GM10248 (cell line): ENCODE measurements at regions not wholly inside any gene's neighbourhood (a gene's known extent, or its start where the extent isn't known, plus 50 kb on each side); places are given as distances from the start of the nearest gene placed in this dataset.

Experiments
- CTCF ChIA-PET: fragments of 300-600 bp; sonication (Branson Sonifier 250); formaldehyde crosslinking; extraction: SDS; loops from one replicate; lab custom pipeline; 2021; ENCODE audit warnings: antibody characterized with exemption; lab: Yijun Ruan, JAX
- POLR2A ChIA-PET: fragments of 350-650 bp; sonication (Branson Sonifier 250); formaldehyde crosslinking; extraction: SDS; loops from one replicate; lab custom pipeline; 2020; ENCODE audit warnings: antibody characterized with exemption; lab: Yijun Ruan, JAX
- DNase-seq: peaks from one replicate; pipeline ENCODE4 v3.0.0; 2012; ENCODE audit errors: extremely low spot score
- CTCF ChIP-seq: IDR thresholded peaks from 2 replicates; pipeline ENCODE4 v1.5.1; 2012; ENCODE audit warnings: mild to moderate bottlenecking, low read depth; ENCODE audit errors: extremely low read depth, missing control alignments, control extremely low read depth

- TF ChIP-seq CTCF: no peak
- no peak for DNase-seq
- CTCF ChIA-PET: no interaction called here
- POLR2A ChIA-PET: no interaction called here
Measured at GRCh38 chr6:133610227-133610840, 278.6 kb upstream of the TCF21 start.

- no peak for TF ChIP-seq CTCF
- DNase-seq: no peak
- CTCF ChIA-PET: no interaction called here
- POLR2A ChIA-PET: no interaction called here
Measured at GRCh38 chr6:133610971-133611370, 277.9 kb upstream of the TCF21 start.

- CTCF ChIA-PET: no interaction called here
Measured at GRCh38 chr6:133612459-133612858, 276.5 kb upstream of the TCF21 start.

GRCh38 chr6:133613211-133613610, 275.7 kb upstream of the TCF21 start:
- TF ChIP-seq CTCF: no peak
- ChIA-PET CTCF (no interaction called here), POLR2A (no interaction called here)
- no peak for DNase-seq

More at GRCh38 chr6:133612459-133612858, 276.5 kb upstream of the TCF21 start:
- POLR2A ChIA-PET: no interaction called here
- no peak for DNase-seq
- TF ChIP-seq CTCF: no peak

GRCh38 chr6:133621751-133622150, 267.2 kb upstream of the TCF21 start:
- no peak for DNase-seq
- ChIA-PET CTCF (interaction anchor here (1.0 kb wide), 1 partner anchor 10 kb away, joined by 3 read pairs; no protein-coding TSS in a partner anchor), POLR2A (no interaction called here)
- TF ChIP-seq CTCF: no peak

GRCh38 chr6:133623065-133623464, 265.8 kb upstream of the TCF21 start:
- no peak for TF ChIP-seq CTCF
- ChIA-PET CTCF (interaction anchor here (1.8 kb wide), 1 partner anchor 30 kb away, joined by 4 read pairs; no protein-coding TSS in a partner anchor), POLR2A (no interaction called here)
- no peak for DNase-seq
